H1 (cell line): ENCODE measurements at regions not wholly inside any gene's neighbourhood (a gene's known extent, or its start where the extent isn't known, plus 50 kb on each side); places are given as distances from the start of the nearest gene placed in this dataset.

ENCODE experiments used
- CTCF ChIA-PET: fragments of 300-600 bp; sonication (Branson Sonifier 250); formaldehyde crosslinking; loops from one replicate; lab custom pipeline; 2021; ENCODE audit not compliant: partially characterized antibody; lab: Charles Lee
- POLR2A ChIA-PET: fragments of 300-600 bp; sonication (Branson Sonifier 250); formaldehyde crosslinking; loops from one replicate; lab custom pipeline; 2021; ENCODE audit warnings: inconsistent platforms; ENCODE audit not compliant: partially characterized antibody; lab: Charles Lee
- DNase-seq, 2 experiments: peaks; one replicate each; pipeline versions ENCODE4 v3.0.0 to v3.0.0-alpha.2; 2010 to 2022; ENCODE audit warnings: low spot score in 2 of 2, low read depth in 1 of 2, mixed read lengths in 1 of 2
- FAIRE-seq: peaks from 2 replicates; lab custom pipeline; 2011; peaks lifted over from hg19 to GRCh38; lab: Jason Lieb, UNC
- H2AFZ ChIP-seq: 2 replicates; pipeline ENCODE4 v1.8.1; 2012; ENCODE audit warnings: low read length, inconsistent platforms
- H2AK5ac ChIP-seq: 2 replicates; pipeline ENCODE4 v1.6.1; 2013; ENCODE audit warnings: low read depth, low read length
- H2BK120ac ChIP-seq: replicated peaks from 2 replicates; pipeline ENCODE3; 2013; ENCODE audit warnings: low read depth, low read length, inconsistent platforms
- H2BK12ac ChIP-seq: 2 replicates; pipeline ENCODE4 v1.6.1; 2013; ENCODE audit warnings: low read depth, low read length
- H2BK15ac ChIP-seq: 2 replicates; pipeline ENCODE4 v1.6.1; 2013; ENCODE audit warnings: low read length
- H2BK20ac ChIP-seq: 2 replicates; pipeline ENCODE4 v1.6.1; 2013; ENCODE audit warnings: low read length
- H2BK5ac ChIP-seq: 2 replicates; pipeline ENCODE4 v1.6.1; 2013; ENCODE audit warnings: low read depth, low read length
- H3K14ac ChIP-seq: 2 replicates; pipeline ENCODE4 v1.6.1; 2013; ENCODE audit warnings: inconsistent platforms; ENCODE audit not compliant: insufficient read length
- H3K18ac ChIP-seq: 2 replicates; pipeline ENCODE4 v1.6.1; 2013; ENCODE audit warnings: low read length; ENCODE audit errors: extremely low read depth
- H3K23ac ChIP-seq: 2 replicates; pipeline ENCODE4 v1.6.1; 2013; ENCODE audit warnings: inconsistent platforms; ENCODE audit not compliant: insufficient read length
- H3K23me2 ChIP-seq: 2 replicates; pipeline ENCODE4 v1.6.1; 2013; ENCODE audit warnings: low read depth, low read length
- H3K27ac ChIP-seq: 2 replicates; pipeline ENCODE4 v1.6.1; 2011; ENCODE audit warnings: low read depth, low read length, inconsistent platforms
- H3K27me3 ChIP-seq, 4 experiments: replicated peaks in 1 of 4; 1 replicate in 1 of 4; 2 replicates in 3 of 4; pipeline versions ENCODE4 v1.6.1 to v1.8.1; 2011 to 2013; ENCODE audit warnings: low read length in 3 of 4, mild to moderate bottlenecking in 3 of 4, inconsistent platforms in 2 of 4, mixed read lengths in 2 of 4, moderate library complexity in 1 of 4; ENCODE audit not compliant: control insufficient read depth in 3 of 4, insufficient read depth in 3 of 4; ENCODE audit errors: extremely low read depth in 1 of 4
- H3K36me3 ChIP-seq, 4 experiments: 2 replicates each; pipeline versions ENCODE4 v1.6.1 to v1.8.1; 2011 to 2013; ENCODE audit warnings: mild to moderate bottlenecking in 4 of 4, low read length in 3 of 4, moderate library complexity in 2 of 4, control low read depth in 1 of 4, inconsistent platforms in 1 of 4; ENCODE audit not compliant: insufficient read depth in 4 of 4, control insufficient read depth in 2 of 4
- H3K4ac ChIP-seq: replicated peaks from 2 replicates; pipeline ENCODE3; 2013; ENCODE audit warnings: low read length, low read depth, mixed read lengths, inconsistent platforms; ENCODE audit not compliant: insufficient read length
- H3K4me1 ChIP-seq, 4 experiments: replicated peaks in 1 of 4; 1 replicate in 1 of 4; 2 replicates in 3 of 4; pipeline versions ENCODE4 v1.6.1 to v1.8.1; 2011 to 2013; ENCODE audit warnings: low read length in 3 of 4, inconsistent platforms in 2 of 4, mixed read lengths in 1 of 4; ENCODE audit not compliant: insufficient read depth in 4 of 4, control insufficient read depth in 3 of 4
- H3K4me2 ChIP-seq, 2 experiments: 2 replicates each; pipeline versions ENCODE4 v1.6.1 to v1.8.1; 2011 to 2013; ENCODE audit warnings: low read depth in 2 of 2, low read length in 2 of 2, control low read depth in 1 of 2, inconsistent platforms in 1 of 2, mild to moderate bottlenecking in 1 of 2; ENCODE audit not compliant: insufficient read depth in 1 of 2
- H3K4me3 ChIP-seq, 4 experiments: fragments of 200-600, 300-600 bp in 1 of 4; sonication (generic), shearing (Covaris generic), sonication (Bioruptor Twin) in 1 of 4; 2 replicates each; pipeline versions ENCODE4 v1.5.1 to v1.8.1; 2011 to 2016; ENCODE audit warnings: low read length in 4 of 4, low read depth in 3 of 4, control low read depth in 2 of 4, inconsistent platforms in 2 of 4, mild to moderate bottlenecking in 2 of 4, mixed read lengths in 1 of 4, moderate library complexity in 1 of 4; ENCODE audit not compliant: insufficient read depth in 2 of 4; ENCODE audit errors: extremely low read depth in 1 of 4
- H3K56ac ChIP-seq: replicated peaks from 2 replicates; pipeline ENCODE3; 2013; ENCODE audit warnings: low read depth, mild to moderate bottlenecking, mixed read lengths, low read length, inconsistent platforms; ENCODE audit not compliant: insufficient read length
- H3K79me1 ChIP-seq: 2 replicates; pipeline ENCODE4 v1.6.1; 2013; ENCODE audit warnings: low read depth, low read length, control low read depth
- H3K79me2 ChIP-seq, 2 experiments: 2 replicates each; pipeline versions ENCODE4 v1.6.1 to v1.8.1; 2012 to 2013; ENCODE audit warnings: low read length in 2 of 2, mild to moderate bottlenecking in 2 of 2, inconsistent platforms in 1 of 2; ENCODE audit not compliant: insufficient read depth in 2 of 2, control insufficient read depth in 1 of 2
- H3K9ac ChIP-seq, 4 experiments: replicated peaks in 1 of 4; 1 replicate in 1 of 4; 2 replicates in 3 of 4; pipeline versions ENCODE4 v1.6.1 to v1.8.1; 2011 to 2013; ENCODE audit warnings: low read depth in 3 of 4, low read length in 3 of 4, control low read depth in 2 of 4, mild to moderate bottlenecking in 2 of 4, moderate library complexity in 2 of 4, inconsistent platforms in 1 of 4; ENCODE audit errors: extremely low read depth in 1 of 4
- H3K9me3 ChIP-seq, 2 experiments: 2 replicates each; pipeline versions ENCODE4 v1.6.1 to v1.8.1; 2012 to 2013; ENCODE audit warnings: mild to moderate bottlenecking in 2 of 2, moderate library complexity in 2 of 2, control low read depth in 1 of 2, inconsistent platforms in 1 of 2, low read depth in 1 of 2, low read length in 1 of 2, mixed read lengths in 1 of 2; ENCODE audit not compliant: insufficient read depth in 2 of 2
- H4K20me1 ChIP-seq, 2 experiments: replicated peaks in 1 of 2; 2 replicates each; pipeline versions ENCODE3 to v1.8.1; 2011 to 2013; ENCODE audit warnings: inconsistent platforms in 2 of 2, low read length in 2 of 2, mild to moderate bottlenecking in 1 of 2; ENCODE audit not compliant: insufficient read depth in 2 of 2, control insufficient read depth in 1 of 2
- H4K5ac ChIP-seq: 2 replicates; pipeline ENCODE4 v1.6.1; 2013; ENCODE audit warnings: low read length, low read depth, mixed read lengths, inconsistent platforms; ENCODE audit not compliant: insufficient read length
- H4K8ac ChIP-seq: 2 replicates; pipeline ENCODE4 v1.8.0; 2013; ENCODE audit warnings: mild to moderate bottlenecking, moderate library complexity, low read length, inconsistent platforms; ENCODE audit not compliant: insufficient read depth; ENCODE audit errors: extremely low read depth
- H4K91ac ChIP-seq: replicated peaks from 2 replicates; pipeline ENCODE3; 2013; ENCODE audit warnings: low read length, mixed read lengths, inconsistent platforms; ENCODE audit not compliant: insufficient read length
- EGR1 ChIP-seq: IDR thresholded peaks from 2 replicates; pipeline ENCODE4 v1.6.1; 2011; ENCODE audit warnings: low read depth, low read length, borderline replicate concordance
- KDM5A ChIP-seq: fragments of 200-600 bp; IDR thresholded peaks from 2 replicates; pipeline ENCODE4 v1.7.1; 2012; ENCODE audit warnings: mild to moderate bottlenecking, low read length, inconsistent platforms, mixed read lengths
- RAD21 ChIP-seq, 2 experiments: IDR thresholded peaks in 1 of 2; conservative IDR thresholded peaks in 1 of 2; 2 replicates each; pipeline ENCODE4 v1.6.1; 2011; ENCODE audit warnings: low read depth in 2 of 2, low read length in 2 of 2, improper control_type of control experiment in 1 of 2, inconsistent platforms in 1 of 2, mild to moderate bottlenecking in 1 of 2, moderate library complexity in 1 of 2
- SUZ12 ChIP-seq: fragments of 200-600 bp; sonication (generic); IDR thresholded peaks from 2 replicates; pipeline ENCODE4 v1.6.1; 2012; ENCODE audit warnings: mild to moderate bottlenecking, inconsistent platforms, low read length, moderate library complexity, mixed read lengths
- TBP ChIP-seq: IDR thresholded peaks from 2 replicates; pipeline ENCODE4 v1.6.1; 2011; ENCODE audit warnings: low read depth, low read length, improper control_type of control experiment
- WGBS, 2 experiments: shearing (Covaris generic) in 1 of 2; methylation state at CpG; one replicate each; pipeline versions ENCODE4 v1.1.6 to v1.1.7; 2013 to 2015; ENCODE audit warnings: low lambda C conversion rate in 2 of 2, mixed read lengths in 2 of 2, inconsistent platforms in 1 of 2, low coverage in 1 of 2, missing lambda C conversion rate in 1 of 2; ENCODE audit not compliant: insufficient replicate concordance in 2 of 2, insufficient coverage in 1 of 2, insufficient read length in 1 of 2; ENCODE audit errors: extremely low coverage in 1 of 2, missing lambda C conversion rate in 1 of 2; 5-methylcytosine and 5-hydroxymethylcytosine counted together

DNA sequence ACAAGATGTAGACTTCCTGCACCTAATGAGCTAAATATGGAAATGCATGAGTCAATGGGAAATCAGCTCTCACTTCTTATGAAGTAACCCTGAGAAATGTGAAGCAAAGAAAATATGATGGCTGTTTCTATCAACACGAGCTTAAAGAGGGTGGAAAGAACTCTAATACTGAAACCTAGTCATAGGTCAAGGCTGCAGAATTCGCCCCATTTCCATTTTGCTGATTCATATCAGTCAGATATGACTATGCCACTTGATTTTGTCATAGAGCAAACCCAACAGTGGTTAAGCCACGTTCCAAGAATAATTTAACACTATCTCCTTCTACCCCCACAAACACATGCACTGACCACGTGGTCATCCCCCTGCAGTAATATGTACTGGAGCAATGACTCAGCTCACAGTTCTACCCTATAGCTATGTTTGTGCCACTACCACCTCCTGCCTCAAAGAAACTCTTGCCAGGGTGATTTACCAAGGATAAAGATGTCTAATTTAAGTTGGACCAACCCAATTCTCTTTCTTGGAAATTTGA is 157.5 kb downstream of the TMTC3 start:
- H3K27me3 ChIP-seq, result no peaks in the 10 kb centered on the region
- H3K27ac ChIP-seq, result no peak overlapping the region
- ChIA-PET CTCF (interaction anchor here (0.7 to 1.4 kb wide), 3 partner anchors 9 to 124 kb away, joined by 3 read pairs; no protein-coding TSS in a partner anchor), POLR2A (no interaction called here)
- no peak overlapping the region for H4K5ac ChIP-seq
- DNase-seq (no peak), FAIRE-seq (no peak)
- H3K36me3 ChIP-seq, result no peaks in the 10 kb centered on the region
- H2BK15ac ChIP-seq, result no peak overlapping the region
- TF ChIP-seq KDM5A (no peak), SUZ12 (no peak), RAD21 (IDR thresholded peaks at IDR 0.05 in 1 of 2, conservative IDR thresholded peaks at IDR 0.05 in 1 of 2; ENCODE audit: low read depth in 2 of 2, low read length in 2 of 2) (no peak), EGR1 (no peak), TBP (no peak)
- no peaks in the 10 kb centered on the region for H3K9me3 ChIP-seq
- H2AFZ ChIP-seq, result no peak overlapping the region
- H3K56ac ChIP-seq, result no peak overlapping the region
- no peak overlapping the region for H3K18ac ChIP-seq
- H2BK5ac ChIP-seq, result no peak overlapping the region
- no peak overlapping the region for H2AK5ac ChIP-seq
- no peaks in the 10 kb centered on the region for H4K20me1 ChIP-seq
- no peaks in the 10 kb centered on the region for H3K23me2 ChIP-seq
- H2BK12ac ChIP-seq, result no peak overlapping the region
- H3K4ac ChIP-seq, result no peak overlapping the region
- no peaks in the 10 kb centered on the region for H3K4me1 ChIP-seq
- no peak overlapping the region for H3K4me3 ChIP-seq
- WGBS, 2 experiments, result 77% methylated on average over 4 of the region's 4 CpGs; no CpG with 5 or more reads in 1 of the 2 experiments
- H2BK20ac ChIP-seq, result no peak overlapping the region
- H4K8ac ChIP-seq, result no peak overlapping the region
- H2BK120ac ChIP-seq, result no peak overlapping the region
- no peak overlapping the region for H4K91ac ChIP-seq
- H3K4me2 ChIP-seq, result no peak overlapping the region
- no peak overlapping the region for H3K14ac ChIP-seq
- no peak overlapping the region for H3K23ac ChIP-seq
- no peak overlapping the region for H3K9ac ChIP-seq
- no peaks in the 10 kb centered on the region for H3K79me2 ChIP-seq
- H3K79me1 ChIP-seq, result no peaks in the 10 kb centered on the region
